Body of pancreas (tissue), 4 donors: ENCODE measurements at regions not wholly inside any gene's neighbourhood (a gene's known extent, or its start where the extent isn't known, plus 50 kb on each side); places are given as distances from the start of the nearest gene placed in this dataset.

ENCODE experiments used
- ATAC-seq: fragments of 150-250 bp; one replicate; pipeline ENCODE4 v1.9.1; 2016
- DNase-seq, 4 donors: peaks; one replicate each; pipeline ENCODE4 v3.0.0-alpha.2; 2019
- H3K27ac ChIP-seq, 4 donors: fragments of 200-600 bp; sonication (generic); 1 replicate in 3 of 4; 2 replicates in 1 of 4; pipeline versions ENCODE4 v1.5.1 to v1.6.1; 2016 to 2019; ENCODE audit warnings: mild to moderate bottlenecking in 1 of 4, mixed read lengths in 1 of 4, moderate library complexity in 1 of 4
- H3K27me3 ChIP-seq, 2 donors: fragments of 200-600 bp; sonication (generic); one replicate each; pipeline ENCODE4 v1.6.0; 2016; ENCODE audit warnings: mild to moderate bottlenecking in 1 of 2
- H3K36me3 ChIP-seq, 2 donors: fragments of 200-600 bp; sonication (generic); replicated peaks in 1 of 2; 2 replicates each; pipeline ENCODE4 v1.5.1; 2016; ENCODE audit warnings: low read depth in 2 of 2; ENCODE audit not compliant: insufficient read depth in 1 of 2
- H3K4me1 ChIP-seq: fragments of 200-600 bp; sonication (generic); one replicate; pipeline ENCODE4 v1.6.0; 2016
- H3K4me3 ChIP-seq, 2 donors: fragments of 200-600 bp; sonication (generic); 1 replicate in 1 of 2; 2 replicates in 1 of 2; pipeline ENCODE4 v1.5.1; 2016 to 2019
- H3K9me3 ChIP-seq, 3 donors: fragments of 200-600 bp; sonication (generic); 1 replicate in 2 of 3; 2 replicates in 1 of 3; pipeline ENCODE4 v1.5.1; 2016
- CTCF ChIP-seq, 7 experiments: fragments of 450-650 bp in 4 of 7; fragments of 200-600 bp in 3 of 7; sonication (generic) in 3 of 7; IDR thresholded peaks; one replicate each; pipeline ENCODE4 v1.5.1; 2016 to 2019; ENCODE audit warnings: antibody characterized with exemption in 7 of 7
- POLR2A ChIP-seq, 3 donors: fragments of 450-650 bp; IDR thresholded peaks; one replicate each; pipeline ENCODE4 v1.6.1; 2016; ENCODE audit warnings: antibody characterized with exemption in 3 of 3, mild to moderate bottlenecking in 2 of 3
- WGBS, 2 donors: methylation state at CpG; one replicate each; pipeline ENCODE4 v1.1.5; 2017; 5-methylcytosine and 5-hydroxymethylcytosine counted together
- intact Hi-C: fragments of 100-400 bp; cut with DNase I; formaldehyde crosslinking; loops from one replicate; pipeline ENCODE4 v1.15.1; 2023

GRCh38 chr3:21142949-21143348 lies 608.1 kb downstream of the ZNF385D start:
- WGBS, 2 donors, result 68 to 84% methylated on average over 3 of the region's 3 CpGs

GRCh38 chr3:21142031-21142430 lies 609.0 kb downstream of the ZNF385D start:
- no peaks in the 10 kb centered on the region for H3K4me1 ChIP-seq
- H3K4me3 ChIP-seq, result no peak overlapping the region
- no peaks in the 10 kb centered on the region for H3K9me3 ChIP-seq
- DNase-seq (no peak), ATAC-seq (no peak)
- no peak overlapping the region for H3K27ac ChIP-seq
- intact Hi-C loops, result no loop called here
- 67 to 78% methylated on average over 5 of the region's 5 CpGs for WGBS, 2 donors
- H3K27me3 ChIP-seq, result no peaks in the 10 kb centered on the region
- TF ChIP-seq POLR2A (IDR thresholded peaks at IDR 0.05), result no peak
- no peak for TF ChIP-seq CTCF (IDR thresholded peaks at IDR 0.05)
- no peaks in the 10 kb centered on the region for H3K36me3 ChIP-seq

More at GRCh38 chr3:21142949-21143348, 608.1 kb downstream of the ZNF385D start:
- intact Hi-C loops, result no loop called here
- no peaks in the 10 kb centered on the region for H3K36me3 ChIP-seq
- ATAC-seq (no peak), DNase-seq (no peak)
- no peaks in the 10 kb centered on the region for H3K9me3 ChIP-seq
- H3K27ac ChIP-seq, result no peak overlapping the region
- no peak overlapping the region for H3K4me3 ChIP-seq
- no peaks in the 10 kb centered on the region for H3K27me3 ChIP-seq
- no peaks in the 10 kb centered on the region for H3K4me1 ChIP-seq
- no peak for TF ChIP-seq CTCF (IDR thresholded peaks at IDR 0.05)
- no peak for TF ChIP-seq POLR2A (IDR thresholded peaks at IDR 0.05)

GRCh38 chr3:21140785-21141184 lies 610.2 kb downstream of the ZNF385D start:
- no peaks in the 10 kb centered on the region for H3K4me1 ChIP-seq
- DNase-seq (no peak), ATAC-seq (no peak)
- 7 to 10% methylated on average over 1 of the region's 1 CpG for WGBS, 2 donors
- no peak overlapping the region for H3K4me3 ChIP-seq
- no peaks in the 10 kb centered on the region for H3K36me3 ChIP-seq
- TF ChIP-seq CTCF (IDR thresholded peaks at IDR 0.05), result no peak
- TF ChIP-seq POLR2A (IDR thresholded peaks at IDR 0.05), result no peak
- H3K9me3 ChIP-seq, result no peaks in the 10 kb centered on the region
- H3K27ac ChIP-seq, result no peak overlapping the region
- intact Hi-C loops, result no loop called here
- no peaks in the 10 kb centered on the region for H3K27me3 ChIP-seq

GRCh38 chr3:21138085-21138484 lies 612.9 kb downstream of the ZNF385D start:
- ATAC-seq (no peak), DNase-seq (no peak)
- intact Hi-C loops, result no loop called here
- no peak for TF ChIP-seq CTCF (IDR thresholded peaks at IDR 0.05)
- no peak for TF ChIP-seq POLR2A (IDR thresholded peaks at IDR 0.05)
- H3K4me1 ChIP-seq, result no peaks in the 10 kb centered on the region
- no peaks in the 10 kb centered on the region for H3K27me3 ChIP-seq
- WGBS, 2 donors, result 38 to 52% methylated on average over 2 of the region's 2 CpGs
- no peak overlapping the region for H3K4me3 ChIP-seq
- H3K27ac ChIP-seq, result no peak overlapping the region
- no peaks in the 10 kb centered on the region for H3K9me3 ChIP-seq
- H3K36me3 ChIP-seq, result no peaks in the 10 kb centered on the region

GRCh38 chr3:21132896-21133295 lies 618.1 kb downstream of the ZNF385D start:
- H3K9me3 ChIP-seq, result no peaks in the 10 kb centered on the region
- no peak overlapping the region for H3K4me3 ChIP-seq
- DNase-seq, result no peak
- no peak for TF ChIP-seq POLR2A (IDR thresholded peaks at IDR 0.05)
- no peak for TF ChIP-seq CTCF (IDR thresholded peaks at IDR 0.05)
- H3K27me3 ChIP-seq, result no peaks in the 10 kb centered on the region
- H3K36me3 ChIP-seq, result no peaks in the 10 kb centered on the region
- no peak overlapping the region for H3K27ac ChIP-seq
- H3K4me1 ChIP-seq, result no peaks in the 10 kb centered on the region
- no peak for ATAC-seq
- intact Hi-C loops, result no loop called here
